Right atrium auricular region (tissue), 2 donors: ENCODE measurements at regions not wholly inside any gene's neighbourhood (a gene's known extent, or its start where the extent isn't known, plus 50 kb on each side); places are given as distances from the start of the nearest gene placed in this dataset.

Experiments
- DNase-seq: peaks from one replicate; pipeline ENCODE4 v3.0.0-alpha.2; 2019; ENCODE audit warnings: low spot score
- H3K27ac ChIP-seq, 2 donors: fragments of 200-600 bp; sonication (generic); 1 replicate in 1 of 2; 2 replicates in 1 of 2; pipeline ENCODE4 v1.5.1; 2016 to 2019
- H3K27me3 ChIP-seq, 2 donors: fragments of 200-600 bp; sonication (generic); one replicate each; pipeline versions ENCODE4 v1.5.1 to v1.6.0; 2017 to 2019
- H3K36me3 ChIP-seq: fragments of 200-600 bp; sonication (generic); one replicate; pipeline ENCODE4 v1.5.1; 2016
- H3K4me1 ChIP-seq, 2 donors: fragments of 200-600 bp; sonication (generic); one replicate each; pipeline versions ENCODE4 v1.5.1 to v1.6.0; 2017 to 2019
- H3K4me3 ChIP-seq, 2 donors: fragments of 200-600 bp; sonication (generic); 1 replicate in 1 of 2; 2 replicates in 1 of 2; pipeline ENCODE4 v1.5.1; 2017 to 2019; ENCODE audit warnings: mild to moderate bottlenecking in 1 of 2, moderate library complexity in 1 of 2
- H3K9me3 ChIP-seq, 2 donors: fragments of 200-600 bp; sonication (generic); one replicate each; pipeline ENCODE4 v1.5.1; 2019
- CTCF ChIP-seq, 2 donors: fragments of 200-600 bp; sonication (generic); IDR thresholded peaks; one replicate each; pipeline ENCODE4 v1.5.1; 2019; ENCODE audit warnings: antibody characterized with exemption in 2 of 2

DNA sequence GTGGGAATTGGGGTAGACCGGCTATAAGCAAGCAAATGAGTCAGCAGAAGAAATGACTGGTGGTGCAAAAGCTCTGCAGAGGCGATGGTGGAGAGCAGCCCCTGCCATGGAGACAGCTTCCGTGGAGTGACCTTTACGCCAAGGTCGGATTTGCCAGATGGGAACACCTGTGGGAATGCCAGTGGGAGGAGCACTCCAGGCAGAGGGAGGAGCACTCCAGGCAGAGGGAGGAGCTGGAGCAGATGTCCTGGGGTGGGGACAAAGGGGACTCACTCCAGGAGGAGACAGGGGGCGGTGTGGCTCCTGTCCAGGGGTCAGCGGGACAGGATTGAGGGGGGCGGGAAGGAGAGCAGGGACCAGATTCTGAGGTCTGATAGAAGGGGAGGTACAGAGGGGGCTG is 258.8 kb upstream of the CTBP2 start:
- H3K27ac ChIP-seq: no peak overlapping the region
- no peak for DNase-seq
- H3K27me3 ChIP-seq: no peaks in the 10 kb centered on the region
- no peak overlapping the region for H3K4me3 ChIP-seq
- no peaks in the 10 kb centered on the region for H3K36me3 ChIP-seq
- no peaks in the 10 kb centered on the region for H3K4me1 ChIP-seq
- no peak for TF ChIP-seq CTCF (IDR thresholded peaks at IDR 0.05)
- H3K9me3 ChIP-seq: peaks cover 0 to 4% of the 10 kb centered on the region in 2 donors

DNA sequence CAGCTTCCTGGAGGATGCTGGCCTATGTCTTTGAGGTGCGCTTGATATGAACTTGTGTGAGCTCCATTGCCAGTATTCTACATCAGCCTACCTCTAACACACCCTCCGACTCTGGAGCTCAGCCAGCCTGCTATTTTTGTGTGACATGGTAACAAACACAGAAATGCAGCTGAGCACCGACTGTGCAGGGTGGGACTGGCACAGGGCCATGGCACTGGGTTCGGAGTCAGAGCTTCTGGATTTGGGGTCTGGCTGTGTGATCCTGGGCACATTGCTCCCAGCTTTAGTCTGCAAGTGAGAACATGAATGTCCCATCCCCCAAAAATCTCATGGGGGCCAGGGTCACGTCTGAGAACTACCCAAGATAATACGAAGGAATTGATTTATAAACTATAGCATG is 257.2 kb upstream of the CTBP2 start:
- no peak for TF ChIP-seq CTCF (IDR thresholded peaks at IDR 0.05)
- Histone ChIP-seq H3K9me3 (peaks cover 0 to 4% of the 10 kb centered on the region in 2 donors), H3K27ac (no peak overlapping the region), H3K27me3 (no peaks in the 10 kb centered on the region), H3K36me3 (no peaks in the 10 kb centered on the region), H3K4me1 (no peaks in the 10 kb centered on the region), H3K4me3 (no peak overlapping the region)
- no peak for DNase-seq

DNA sequence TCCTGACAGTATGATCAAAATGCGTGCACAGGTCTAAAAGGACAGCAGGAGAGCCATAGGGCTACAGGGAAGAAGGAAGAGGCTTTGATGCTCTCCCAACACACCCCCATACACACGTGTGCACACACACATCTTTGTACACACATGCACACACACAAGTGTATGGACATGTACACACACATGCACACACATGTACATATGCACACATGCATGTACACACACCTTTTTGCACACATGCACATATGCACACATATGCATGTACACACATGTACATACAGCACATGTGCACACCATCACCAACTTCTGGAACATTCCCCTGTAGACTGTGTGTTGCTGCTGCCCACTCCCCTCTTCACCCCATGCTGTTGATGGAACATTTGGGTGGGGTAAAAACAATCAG is 255.6 kb upstream of the CTBP2 start:
- no peaks in the 10 kb centered on the region for H3K4me1 ChIP-seq
- peaks cover 0 to 4% of the 10 kb centered on the region in 2 donors for H3K9me3 ChIP-seq
- no peaks in the 10 kb centered on the region for H3K27me3 ChIP-seq
- H3K4me3 ChIP-seq: no peak overlapping the region
- TF ChIP-seq CTCF (IDR thresholded peaks at IDR 0.05): no peak
- no peak overlapping the region for H3K27ac ChIP-seq
- no peaks in the 10 kb centered on the region for H3K36me3 ChIP-seq
- DNase-seq: no peak

DNA sequence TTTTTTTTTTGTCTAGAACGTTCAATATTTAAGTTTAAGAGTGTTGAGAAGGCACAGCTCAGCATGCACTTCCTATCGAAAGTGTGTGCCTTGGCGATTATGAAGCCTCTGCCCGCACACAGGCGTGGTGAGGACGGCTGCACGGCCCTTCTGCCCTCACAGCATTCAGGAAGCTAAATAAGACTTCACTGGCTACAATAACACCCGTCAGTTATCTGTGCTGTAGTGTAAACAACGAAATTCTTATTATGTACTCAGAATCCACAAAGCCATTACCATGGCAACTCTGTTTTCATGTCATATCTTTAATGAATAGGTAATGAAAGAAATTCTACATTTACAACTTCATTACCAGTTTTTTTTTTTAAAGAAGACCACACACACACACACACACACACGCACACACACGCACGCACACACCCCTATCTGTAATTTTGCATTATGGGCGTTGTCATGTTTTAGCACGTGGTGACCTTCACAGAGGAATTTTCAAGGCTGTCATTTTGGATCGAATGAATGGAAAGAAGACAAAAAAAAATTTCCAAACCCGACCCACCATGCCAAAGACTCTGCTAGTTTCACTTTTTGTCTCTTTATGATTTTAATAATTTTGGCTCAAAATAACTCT is 254.8 kb upstream of the CTBP2 start:
- no peak for TF ChIP-seq CTCF (IDR thresholded peaks at IDR 0.05)
- H3K4me3 ChIP-seq: no peak overlapping the region
- no peak for DNase-seq

GRCh38 chr10:125411724-125412123 is 251.4 kb upstream of the CTBP2 start:
- no peak overlapping the region for H3K4me3 ChIP-seq
- H3K27ac ChIP-seq: no peak overlapping the region
- no peaks in the 10 kb centered on the region for H3K4me1 ChIP-seq
- peaks cover 0 to 3% of the 10 kb centered on the region in 2 donors for H3K9me3 ChIP-seq
- DNase-seq: no peak
- H3K27me3 ChIP-seq: no peaks in the 10 kb centered on the region
- no peak for TF ChIP-seq CTCF (IDR thresholded peaks at IDR 0.05)
- H3K36me3 ChIP-seq: no peaks in the 10 kb centered on the region

More for the DNA sequence above, 254.8 kb upstream of the CTBP2 start:
- H3K27me3 ChIP-seq: no peaks in the 10 kb centered on the region
- H3K36me3 ChIP-seq: no peaks in the 10 kb centered on the region
- no peaks in the 10 kb centered on the region for H3K4me1 ChIP-seq
- H3K27ac ChIP-seq: no peak overlapping the region
- H3K9me3 ChIP-seq: peaks cover 0 to 4% of the 10 kb centered on the region in 2 donors

DNA sequence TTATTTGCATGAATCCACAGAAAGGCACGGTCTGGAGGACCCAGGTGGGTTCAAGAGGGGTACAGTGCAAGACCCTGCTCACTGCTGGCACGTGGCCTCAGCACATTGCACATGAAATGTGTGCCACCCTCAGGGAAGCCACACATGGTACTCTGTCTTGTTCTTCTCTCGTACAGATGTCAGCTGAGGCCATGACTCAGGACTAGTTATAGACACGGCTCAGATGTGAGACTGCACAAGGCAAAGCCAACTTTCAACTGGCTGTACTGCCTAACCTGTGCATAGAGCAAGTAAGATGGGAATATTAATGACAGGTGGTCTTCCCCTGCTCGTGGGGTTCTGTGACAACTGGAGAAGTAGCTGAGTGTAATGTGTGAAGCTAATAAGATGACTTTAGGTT is 249.4 kb upstream of the CTBP2 start:
- Histone ChIP-seq H3K27ac (no peak overlapping the region), H3K4me3 (no peak overlapping the region), H3K36me3 (no peaks in the 10 kb centered on the region), H3K4me1 (no peaks in the 10 kb centered on the region), H3K27me3 (no peaks in the 10 kb centered on the region), H3K9me3 (peaks cover 0 to 3% of the 10 kb centered on the region in 2 donors)
- no peak for DNase-seq
- no peak for TF ChIP-seq CTCF (IDR thresholded peaks at IDR 0.05)
